ENCODE measurements at regions not wholly inside any gene's neighbourhood (a gene's known extent, or its start where the extent isn't known, plus 50 kb on each side); places are given as distances from the start of the nearest gene placed in this dataset. TPM values are rescaled to one million over a fixed set of nuclear protein-coding genes. Genes with fewer than 3 reads are reported as not detected.

GRCh38 chr12:66017736-66018135 is 112.8 kb downstream of the LLPH start:
- no peak overlapping the region for H4K91ac ChIP-seq (ENCODE audit: low read length)
- 100% methylated on average over 2 of the region's 2 CpGs for WGBS
- H3K14ac ChIP-seq (ENCODE audit: low read length in 2 of 2) = no peak overlapping the region
- no peak overlapping the region for H2AK5ac ChIP-seq (ENCODE audit: low read length, severe bottlenecking)
- no peak overlapping the region for H3K9ac ChIP-seq (ENCODE audit: low read length)
- no peak overlapping the region for H3K4me3 ChIP-seq (ENCODE audit: insufficient read depth in 1 of 2, low read depth in 1 of 2, low read length in 2 of 2)
- H3K23ac ChIP-seq (ENCODE audit: low read length in 2 of 2) = no peak overlapping the region
- no peaks in the 10 kb centered on the region for H3K36me3 ChIP-seq (ENCODE audit: control insufficient read depth in 1 of 2, insufficient read depth in 2 of 2, low read depth in 1 of 2, low read length in 2 of 2)
- no peaks in the 10 kb centered on the region for H3K9me3 ChIP-seq (ENCODE audit: control insufficient read depth, low read length)
- no peak overlapping the region for H3K18ac ChIP-seq (ENCODE audit: low read depth in 1 of 2, low read length in 2 of 2)
- H3K27ac ChIP-seq (ENCODE audit: low read length, poor library complexity, severe bottlenecking) = no peak overlapping the region
- H2BK12ac ChIP-seq (ENCODE audit: low read length in 2 of 2) = no peak overlapping the region
- no peak for DNase-seq
- no peak overlapping the region for H2BK120ac ChIP-seq (ENCODE audit: low read depth, low read length)
- H2BK15ac ChIP-seq (ENCODE audit: low read depth, poor library complexity, severe bottlenecking) = no peak overlapping the region
- H2BK5ac ChIP-seq (ENCODE audit: low read depth, low read length, poor library complexity, severe bottlenecking) = no peak overlapping the region
- no peak overlapping the region for H3K4me2 ChIP-seq (ENCODE audit: low read length, poor library complexity, severe bottlenecking)
- H3K79me1 ChIP-seq (replicated peaks; ENCODE audit: low read length, poor library complexity, severe bottlenecking) = no peaks in the 10 kb centered on the region
- no peak overlapping the region for H3K4ac ChIP-seq (ENCODE audit: low read depth in 1 of 2, low read length in 2 of 2)
- H2AFZ ChIP-seq (ENCODE audit: low read depth, low read length) = no peak overlapping the region
- H4K8ac ChIP-seq (ENCODE audit: low read length) = no peak overlapping the region
- H3K27me3 ChIP-seq (ENCODE audit: control insufficient read depth in 1 of 2, insufficient read depth in 1 of 2, low read length in 2 of 2) = no peaks in the 10 kb centered on the region
- no peaks in the 10 kb centered on the region for H3K4me1 ChIP-seq (ENCODE audit: control insufficient read depth, insufficient read depth, low read depth, low read length)

Small RNA genes lying in the stretch of these regions (small RNA-seq; reads per million reads assigned to genes)
- not detected for gene MIR6074 (ENCODE audit: low read depth)
- gene RNA5SP362 (ENCODE audit: low read depth) = not detected
